Lower leg skin (tissue), 3 donors: ENCODE measurements at regions not wholly inside any gene's neighbourhood (a gene's known extent, or its start where the extent isn't known, plus 50 kb on each side); places are given as distances from the start of the nearest gene placed in this dataset.
"Not testable (repeated sequence)": the region's sequence is repeated elsewhere in the genome, so short reads cannot be mapped to it uniquely, and the experiment has no call there.

Experiments used
- CTCF ChIP-seq, 3 donors: fragments of 450-650 bp; IDR thresholded peaks; one replicate each; pipeline ENCODE4 v1.5.1; 2016; ENCODE audit warnings: antibody characterized with exemption in 3 of 3, mild to moderate bottlenecking in 3 of 3, moderate library complexity in 2 of 3
- POLR2A ChIP-seq, 2 donors: fragments of 450-650 bp; IDR thresholded peaks; one replicate each; pipeline ENCODE4 v1.6.1; 2016 to 2017; ENCODE audit warnings: antibody characterized with exemption in 2 of 2, mild to moderate bottlenecking in 1 of 2, moderate library complexity in 1 of 2

GRCh38 chr21:8775591-8776215, 1745.7 kb upstream of the TPTE start:
- TF ChIP-seq CTCF, POLR2A (IDR thresholded peaks at IDR 0.05): not testable (repeated sequence)
